ELR (cell line): ENCODE measurements at regions not wholly inside any gene's neighbourhood (a gene's known extent, or its start where the extent isn't known, plus 50 kb on each side); places are given as distances from the start of the nearest gene placed in this dataset.
"Not testable (repeated sequence)": the region's sequence is repeated elsewhere in the genome, so short reads cannot be mapped to it uniquely, and the experiment has no call there.

Source experiments
- DNase-seq: peaks from one replicate; pipeline ENCODE4 v3.0.0-alpha.2; 2015; ENCODE audit warnings: low read depth

- DNase-seq = not testable (repeated sequence)
Observed at GRCh38 chr6:51321477-51321876, 502.8 kb downstream of the TFAP2B start.

- no peak for DNase-seq
Observed at GRCh38 chr6:51322505-51322904, 503.8 kb downstream of the TFAP2B start.

- no peak for DNase-seq
Observed at GRCh38 chr6:51323056-51323455, 504.4 kb downstream of the TFAP2B start.

GRCh38 chr6:51330971-51331370 lies 512.3 kb downstream of the TFAP2B start:
- no peak for DNase-seq

GRCh38 chr6:51335543-51335942 lies 516.9 kb downstream of the TFAP2B start:
- no peak for DNase-seq

DNA sequence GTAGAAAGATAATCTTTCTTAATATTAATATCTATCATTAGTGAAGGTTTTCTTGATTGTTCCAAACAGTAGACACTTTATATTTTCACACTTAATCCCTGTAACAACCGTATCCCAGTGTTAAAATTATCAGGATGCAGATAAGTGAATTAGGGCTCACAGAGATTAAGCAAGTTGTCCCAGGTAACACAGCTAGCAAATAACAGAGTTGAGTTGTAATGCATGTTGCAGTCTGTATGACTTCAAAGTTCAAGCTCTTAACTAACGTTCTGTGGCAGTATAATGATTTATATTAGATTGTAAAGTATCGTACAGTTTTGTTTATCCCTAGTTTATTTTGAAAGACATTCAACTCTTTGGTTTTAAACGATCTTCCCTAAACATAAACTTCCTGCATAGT lies 517.5 kb downstream of the TFAP2B start:
- DNase-seq = no peak

- no peak for DNase-seq
Observed at GRCh38 chr6:51337277-51337676, 518.6 kb downstream of the TFAP2B start.

- DNase-seq = no peak
Observed at GRCh38 chr6:51339108-51339507, 520.4 kb downstream of the TFAP2B start.

GRCh38 chr6:51339728-51340127 lies 521.1 kb downstream of the TFAP2B start:
- DNase-seq = no peak

GRCh38 chr6:51342393-51342792 lies 523.7 kb downstream of the TFAP2B start:
- DNase-seq = no peak

DNA sequence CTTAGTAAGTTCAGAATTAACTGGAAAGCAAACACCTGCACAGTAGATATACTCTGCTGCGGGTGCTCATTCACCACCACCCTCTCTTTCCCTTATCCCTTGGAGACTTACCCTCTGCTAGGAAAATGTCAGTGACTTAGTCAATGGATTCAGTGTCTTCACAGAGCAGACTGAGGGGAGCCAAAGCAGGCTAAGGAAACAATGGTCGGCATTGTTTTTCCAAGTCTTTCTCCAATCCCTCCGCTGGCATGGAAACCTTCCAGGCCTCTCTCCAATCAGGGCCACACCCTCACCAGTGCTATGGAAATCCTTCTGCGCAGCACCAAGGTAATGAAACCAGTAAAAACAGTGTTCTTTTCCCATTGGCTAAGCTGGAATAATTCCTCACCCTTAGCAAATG lies 531.2 kb downstream of the TFAP2B start:
- DNase-seq = no peak

- peak; percentile 0 for DNase-seq
Observed at GRCh38 chr6:51350308-51350904, 531.7 kb downstream of the TFAP2B start.

DNA sequence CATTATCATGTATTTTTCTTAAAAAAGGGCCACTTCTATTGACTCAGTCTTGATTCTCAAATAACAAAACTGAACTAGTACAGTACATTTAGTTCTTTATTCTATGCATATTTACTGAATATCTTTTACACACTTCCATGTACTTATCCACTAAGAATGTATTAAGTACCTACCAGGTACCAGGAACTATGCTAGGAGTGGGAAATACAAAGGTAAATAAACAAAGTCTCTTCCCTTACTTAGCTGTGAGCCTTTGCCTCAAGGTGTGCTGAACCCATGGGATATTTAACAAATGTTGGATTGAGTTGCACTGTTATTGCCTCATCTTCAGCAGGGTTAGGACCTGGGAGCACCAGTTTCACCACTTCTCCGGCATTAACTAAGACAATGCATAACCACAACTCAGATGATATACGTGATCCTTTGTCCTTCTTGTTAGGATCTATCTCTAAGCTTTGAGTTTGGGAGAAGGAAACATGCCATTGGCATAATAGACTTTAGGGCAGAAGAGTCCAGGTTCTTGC lies 533.9 kb downstream of the TFAP2B start:
- no peak for DNase-seq

DNA sequence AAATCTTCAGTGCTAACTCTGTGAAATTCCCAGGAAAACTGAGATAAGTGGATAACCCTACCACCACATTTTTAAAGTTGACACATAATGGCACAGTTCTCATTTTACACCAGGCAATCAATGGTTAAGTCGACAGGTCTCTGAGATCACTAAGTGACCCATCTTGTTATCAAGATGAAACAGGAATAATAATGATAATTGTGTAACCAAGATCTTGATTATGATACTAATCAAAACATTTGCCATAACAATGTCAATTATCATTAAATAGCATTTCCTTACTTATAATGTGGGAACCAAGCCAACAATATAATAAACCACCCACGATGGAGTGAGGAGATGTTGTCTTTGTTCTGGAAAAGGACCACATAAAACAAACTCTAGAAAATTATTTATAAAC lies 541.6 kb downstream of the TFAP2B start:
- no peak for DNase-seq

GRCh38 chr6:51365566-51365965 lies 546.9 kb downstream of the TFAP2B start:
- DNase-seq = no peak

GRCh38 chr6:51369485-51369884 lies 550.8 kb downstream of the TFAP2B start:
- no peak for DNase-seq

- DNase-seq = no peak
Observed at GRCh38 chr6:51382847-51383246, 564.2 kb downstream of the TFAP2B start.

- DNase-seq = no peak
Observed at GRCh38 chr6:51384736-51385135, 566.1 kb downstream of the TFAP2B start.

- no peak for DNase-seq
Observed at GRCh38 chr6:51386347-51386836, 567.7 kb downstream of the TFAP2B start.

GRCh38 chr6:51387907-51388306 lies 569.2 kb downstream of the TFAP2B start:
- no peak for DNase-seq

DNA sequence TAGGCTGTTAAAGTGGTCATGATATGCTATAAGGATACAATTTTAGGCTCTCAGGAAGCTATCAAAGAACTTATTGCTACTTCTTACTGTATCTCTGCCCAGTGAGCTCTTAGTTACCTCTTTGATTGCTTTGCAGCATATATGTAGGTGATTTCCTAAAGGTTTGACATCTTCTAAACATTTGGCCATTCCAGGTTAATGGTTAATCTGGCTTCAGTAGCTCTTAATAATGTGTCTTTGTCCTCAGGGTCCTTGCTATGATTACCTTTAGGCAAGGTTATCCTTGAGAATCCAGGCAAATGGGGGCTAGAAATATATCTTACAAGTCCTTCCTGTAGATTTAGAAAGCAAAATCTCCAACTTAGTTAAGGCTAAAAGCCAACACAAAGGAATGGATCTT lies 575.4 kb downstream of the TFAP2B start:
- no peak for DNase-seq

- no peak for DNase-seq
Observed at GRCh38 chr6:51396583-51396982, 577.9 kb downstream of the TFAP2B start.

DNA sequence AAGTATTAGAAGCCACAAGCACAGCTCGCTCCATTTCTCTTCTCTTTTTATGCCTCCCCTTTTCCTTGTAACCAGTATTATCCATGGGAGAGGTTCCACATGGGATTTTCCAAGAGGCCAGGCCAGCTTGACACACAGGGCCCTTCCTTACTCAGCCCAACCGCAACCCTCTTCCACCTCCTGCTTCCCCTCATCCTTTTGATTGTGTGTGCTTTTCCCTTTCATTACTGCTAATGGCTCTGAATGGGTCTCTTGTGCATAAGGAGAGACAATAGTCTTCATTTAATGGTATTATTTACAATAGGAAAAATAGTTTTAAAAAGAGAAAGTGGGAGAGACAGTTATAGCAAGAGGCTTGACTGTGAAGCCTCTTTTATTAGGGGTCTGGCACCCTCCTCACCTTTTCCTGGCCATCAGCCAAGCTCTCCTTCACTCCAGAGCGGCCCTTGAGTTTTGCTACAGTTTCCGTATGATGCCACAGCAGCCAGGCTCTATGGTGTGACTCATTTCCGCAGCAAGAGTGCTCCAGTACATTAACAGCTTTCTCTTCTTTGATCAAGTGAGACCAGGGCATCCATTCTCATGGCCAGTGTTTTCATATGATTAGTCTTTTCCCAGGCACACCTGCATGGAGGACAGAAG lies 579.5 kb downstream of the TFAP2B start:
- peak; percentile 9 for DNase-seq

DNA sequence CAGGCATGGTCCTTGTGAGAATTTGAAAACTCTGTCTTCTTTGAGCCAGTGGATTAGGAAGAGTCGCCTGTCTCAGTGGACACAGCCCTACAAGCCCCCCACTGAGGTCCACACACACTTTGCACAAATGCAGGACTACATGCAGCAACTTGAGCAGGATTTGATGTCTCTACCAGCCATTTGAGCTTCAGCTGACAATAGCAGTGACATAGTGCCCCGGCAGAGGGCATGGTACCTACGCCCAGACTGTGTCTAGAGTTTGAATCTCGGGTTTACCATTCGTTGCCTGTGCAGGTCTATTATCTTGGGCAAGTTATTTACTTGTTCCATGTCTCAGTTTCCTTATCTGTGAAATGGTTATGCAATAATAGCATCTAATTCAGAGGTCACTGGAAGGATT lies 580.1 kb downstream of the TFAP2B start:
- DNase-seq = no peak
